DOHH2 (cell line): ENCODE measurements at regions not wholly inside any gene's neighbourhood (a gene's known extent, or its start where the extent isn't known, plus 50 kb on each side); places are given as distances from the start of the nearest gene placed in this dataset.

ENCODE experiments used
- H3F3A ChIP-seq: fragments of 200-600 bp; sonication (generic), shearing (Covaris generic); 2 replicates; pipeline ENCODE4 v1.6.0; 2016; ENCODE audit warnings: antibody characterized with exemption, mild to moderate bottlenecking; ENCODE audit not compliant: control insufficient read depth, insufficient read depth
- H3K27ac ChIP-seq: fragments of 200-600 bp; sonication (generic); 2 replicates; pipeline ENCODE4 v1.5.1; 2014; ENCODE audit warnings: low read depth, mild to moderate bottlenecking, low read length, moderate library complexity
- H3K27me3 ChIP-seq: fragments of 200-600 bp; sonication (generic); 2 replicates; pipeline ENCODE4 v1.6.1; 2014; ENCODE audit warnings: mild to moderate bottlenecking, low read length, mixed read lengths; ENCODE audit not compliant: control insufficient read depth
- H3K36me3 ChIP-seq: fragments of 200-600 bp; sonication (generic); 2 replicates; pipeline ENCODE4 v1.6.1; 2014; ENCODE audit warnings: mild to moderate bottlenecking, low read length, moderate library complexity, mixed read lengths; ENCODE audit not compliant: control insufficient read depth
- H3K4me1 ChIP-seq: fragments of 200-600 bp; sonication (generic); 2 replicates; pipeline ENCODE4 v1.6.1; 2014; ENCODE audit warnings: mild to moderate bottlenecking, low read length, mixed read lengths; ENCODE audit not compliant: control insufficient read depth
- H3K4me2 ChIP-seq: fragments of 200-600 bp; sonication (generic); 2 replicates; pipeline ENCODE4 v1.6.0; 2014; ENCODE audit warnings: mild to moderate bottlenecking, low read length, moderate library complexity
- H3K4me3 ChIP-seq: fragments of 200-600 bp; sonication (generic); 2 replicates; pipeline ENCODE4 v1.5.1; 2014; ENCODE audit warnings: mild to moderate bottlenecking, low read length, mixed read lengths
- H3K79me2 ChIP-seq: fragments of 200-600 bp; sonication (generic); 2 replicates; pipeline ENCODE4 v1.6.1; 2014; ENCODE audit warnings: mild to moderate bottlenecking, low read length, mixed read lengths; ENCODE audit not compliant: control insufficient read depth
- H3K9me2 ChIP-seq: fragments of 200-600 bp; sonication (generic); replicated peaks from 2 replicates; pipeline ENCODE4 v1.6.1; 2014; ENCODE audit warnings: mild to moderate bottlenecking, low read length, mixed read lengths; ENCODE audit not compliant: control insufficient read depth
- H3K9me3 ChIP-seq: fragments of 200-600 bp; sonication (generic); 2 replicates; pipeline ENCODE4 v1.6.1; 2014; ENCODE audit warnings: antibody characterized with exemption, low read length, mixed read lengths; ENCODE audit not compliant: control insufficient read depth, insufficient read depth
- H4K20me1 ChIP-seq: fragments of 200-600 bp; sonication (generic); 2 replicates; pipeline ENCODE4 v1.6.0; 2014; ENCODE audit warnings: low read depth, mild to moderate bottlenecking, antibody characterized with exemption, low read length, moderate library complexity; ENCODE audit not compliant: control insufficient read depth, insufficient read depth
- EZH2phosphoT487 ChIP-seq: fragments of 200-600 bp; sonication (generic); IDR thresholded peaks from 2 replicates; pipeline ENCODE4 v1.6.1; 2017; ENCODE audit warnings: borderline replicate concordance, mild to moderate bottlenecking, antibody characterized with exemption, low read length, moderate library complexity, mixed read lengths
- TF ChIP-seq, protein P1 (sequence below): fragments of 200-600 bp; sonication (generic); IDR thresholded peaks from one replicate; pipeline ENCODE4 v1.5.1; 2014; ENCODE audit warnings: antibody characterized with exemption, mild to moderate bottlenecking, low read depth, low read length; ENCODE audit not compliant: poor library complexity, severe bottlenecking

- Histone ChIP-seq H3F3A (no peaks in the 10 kb centered on the region), H4K20me1 (no peaks in the 10 kb centered on the region), H3K9me2 (no peaks in the 10 kb centered on the region), H3K79me2 (no peaks in the 10 kb centered on the region), H3K9me3 (no peaks in the 10 kb centered on the region), H3K4me1 (no peaks in the 10 kb centered on the region), H3K36me3 (no peaks in the 10 kb centered on the region), H3K27ac (no peak overlapping the region), H3K27me3 (no peaks in the 10 kb centered on the region), H3K4me3 (no peak overlapping the region), H3K4me2 (no peak overlapping the region)
- TF ChIP-seq, protein P1, sequence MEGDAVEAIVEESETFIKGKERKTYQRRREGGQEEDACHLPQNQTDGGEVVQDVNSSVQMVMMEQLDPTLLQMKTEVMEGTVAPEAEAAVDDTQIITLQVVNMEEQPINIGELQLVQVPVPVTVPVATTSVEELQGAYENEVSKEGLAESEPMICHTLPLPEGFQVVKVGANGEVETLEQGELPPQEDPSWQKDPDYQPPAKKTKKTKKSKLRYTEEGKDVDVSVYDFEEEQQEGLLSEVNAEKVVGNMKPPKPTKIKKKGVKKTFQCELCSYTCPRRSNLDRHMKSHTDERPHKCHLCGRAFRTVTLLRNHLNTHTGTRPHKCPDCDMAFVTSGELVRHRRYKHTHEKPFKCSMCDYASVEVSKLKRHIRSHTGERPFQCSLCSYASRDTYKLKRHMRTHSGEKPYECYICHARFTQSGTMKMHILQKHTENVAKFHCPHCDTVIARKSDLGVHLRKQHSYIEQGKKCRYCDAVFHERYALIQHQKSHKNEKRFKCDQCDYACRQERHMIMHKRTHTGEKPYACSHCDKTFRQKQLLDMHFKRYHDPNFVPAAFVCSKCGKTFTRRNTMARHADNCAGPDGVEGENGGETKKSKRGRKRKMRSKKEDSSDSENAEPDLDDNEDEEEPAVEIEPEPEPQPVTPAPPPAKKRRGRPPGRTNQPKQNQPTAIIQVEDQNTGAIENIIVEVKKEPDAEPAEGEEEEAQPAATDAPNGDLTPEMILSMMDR, result no peak
- no peak for TF ChIP-seq EZH2phosphoT487
These were observed 1209.9 kb downstream of the BCL11B start for GRCh38 chr14:98062083-98062482.

- no peak overlapping the region for H3K27ac ChIP-seq
- H4K20me1 ChIP-seq, result no peaks in the 10 kb centered on the region
- no peaks in the 10 kb centered on the region for H3K79me2 ChIP-seq
- no peak overlapping the region for H3K4me3 ChIP-seq
- H3K36me3 ChIP-seq, result no peaks in the 10 kb centered on the region
- H3K27me3 ChIP-seq, result no peaks in the 10 kb centered on the region
- TF ChIP-seq EZH2phosphoT487, result no peak
- TF ChIP-seq, protein P1, result no peak
- H3K4me1 ChIP-seq, result no peaks in the 10 kb centered on the region
- H3K4me2 ChIP-seq, result no peak overlapping the region
- H3K9me3 ChIP-seq, result no peaks in the 10 kb centered on the region
- H3F3A ChIP-seq, result no peaks in the 10 kb centered on the region
- no peaks in the 10 kb centered on the region for H3K9me2 ChIP-seq
These were observed 1202.3 kb downstream of the BCL11B start for GRCh38 chr14:98069712-98070171.

DNA sequence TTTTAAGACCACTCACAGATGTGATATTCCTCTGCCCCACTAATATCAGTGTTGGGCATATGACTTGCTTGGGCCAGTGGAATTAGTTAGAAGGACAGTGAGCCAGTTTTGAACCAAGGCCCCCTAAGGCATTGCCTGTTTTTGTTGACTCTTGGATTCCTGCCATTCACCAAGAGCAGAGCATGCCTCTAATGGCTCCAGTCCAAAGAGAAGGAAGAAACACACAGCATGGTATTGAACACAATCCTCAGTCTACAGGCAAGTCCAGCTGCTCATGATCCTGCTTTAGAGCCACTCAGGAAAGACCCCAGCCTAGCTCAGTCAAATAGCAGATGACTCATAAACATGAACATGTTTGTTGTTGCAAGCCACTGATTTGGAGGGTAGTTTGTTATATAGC is 1201.5 kb downstream of the BCL11B start:
- H3K27me3 ChIP-seq, result no peaks in the 10 kb centered on the region
- H3K79me2 ChIP-seq, result no peaks in the 10 kb centered on the region
- H3K36me3 ChIP-seq, result no peaks in the 10 kb centered on the region
- no peaks in the 10 kb centered on the region for H4K20me1 ChIP-seq
- no peaks in the 10 kb centered on the region for H3F3A ChIP-seq
- H3K4me1 ChIP-seq, result no peaks in the 10 kb centered on the region
- H3K4me3 ChIP-seq, result no peak overlapping the region
- TF ChIP-seq EZH2phosphoT487, result no peak
- TF ChIP-seq, protein P1, result no peak
- H3K9me3 ChIP-seq, result no peaks in the 10 kb centered on the region
- H3K4me2 ChIP-seq, result no peak overlapping the region
- no peak overlapping the region for H3K27ac ChIP-seq
- no peaks in the 10 kb centered on the region for H3K9me2 ChIP-seq

DNA sequence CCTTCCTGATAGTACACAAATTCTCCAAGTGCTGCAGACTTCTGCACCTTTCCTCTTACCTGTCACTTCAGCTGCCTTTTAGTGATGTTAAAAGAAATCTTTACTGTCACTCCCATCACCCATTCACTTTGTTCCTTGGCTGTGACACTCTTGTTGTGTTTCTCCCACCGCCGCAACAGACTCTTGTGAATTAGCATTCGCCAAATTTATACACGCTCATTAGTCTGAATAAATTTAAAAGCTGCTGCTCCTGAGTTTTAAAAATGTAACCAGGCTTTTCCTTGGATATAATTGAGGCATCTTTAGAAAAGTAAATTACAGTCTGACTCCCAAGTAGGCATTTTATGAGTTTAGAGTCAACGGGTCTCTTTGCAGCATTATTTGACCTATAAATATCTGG is 1197.9 kb downstream of the BCL11B start:
- Histone ChIP-seq H3K9me3 (no peaks in the 10 kb centered on the region), H3K4me3 (no peak overlapping the region), H3K79me2 (no peaks in the 10 kb centered on the region), H4K20me1 (no peaks in the 10 kb centered on the region), H3K27ac (no peak overlapping the region), H3F3A (no peaks in the 10 kb centered on the region), H3K9me2 (no peaks in the 10 kb centered on the region), H3K4me1 (no peaks in the 10 kb centered on the region), H3K4me2 (no peak overlapping the region), H3K27me3 (no peaks in the 10 kb centered on the region), H3K36me3 (no peaks in the 10 kb centered on the region)
- TF ChIP-seq EZH2phosphoT487, result no peak
- TF ChIP-seq, protein P1, result no peak
